NCI-H2227 (cell line): ENCODE measurements at regions not wholly inside any gene's neighbourhood (a gene's known extent, or its start where the extent isn't known, plus 50 kb on each side); places are given as distances from the start of the nearest gene placed in this dataset.
"Not testable (repeated sequence)": the region's sequence is repeated elsewhere in the genome, so short reads cannot be mapped to it uniquely, and the experiment has no call there.

Source experiments
- DNase-seq: peaks from one replicate; lab custom pipeline; 2025; ENCODE audit not compliant: unreplicated experiment; lab: John Stamatoyannopoulos, UW

DNA sequence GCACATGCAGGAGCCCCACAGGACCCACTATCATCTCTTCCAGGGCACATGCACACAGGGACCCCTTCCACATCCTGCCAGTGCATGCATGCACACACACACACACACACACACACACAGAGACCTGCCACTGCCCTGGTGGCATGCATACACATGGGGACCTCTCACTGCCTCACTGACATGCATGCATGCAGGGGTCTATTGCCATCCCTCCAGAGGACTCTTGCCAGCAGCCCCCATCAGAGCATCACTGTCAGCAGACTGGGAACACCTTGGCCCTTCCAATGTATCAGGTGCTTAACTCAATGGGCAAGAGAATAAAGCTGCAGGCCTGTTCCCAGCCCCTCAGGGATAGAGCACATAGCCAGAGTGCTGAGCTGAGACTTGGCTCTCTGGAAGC, 433.6 kb upstream of the PPP1R2C start:
- no peak for DNase-seq

DNA sequence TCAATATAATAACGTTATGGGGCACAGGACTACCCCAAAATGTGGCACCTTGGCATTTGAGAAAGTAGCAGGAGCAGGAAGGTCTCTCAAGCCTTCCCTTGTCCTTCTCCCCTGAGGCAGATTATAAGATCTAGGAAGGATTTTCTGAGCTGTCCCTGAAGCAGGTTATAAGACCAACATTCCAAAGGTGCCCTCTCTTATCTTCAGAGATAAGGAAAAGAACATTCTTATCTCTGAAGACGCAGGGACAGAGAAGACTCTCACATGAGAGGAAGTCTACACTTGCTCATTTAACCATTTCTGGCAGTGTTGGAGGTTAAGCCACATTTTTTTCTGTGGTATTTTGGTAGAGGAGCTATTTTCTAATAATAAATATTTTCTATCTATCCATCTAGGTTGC, 437.9 kb upstream of the MAOA start:
- no peak for DNase-seq

DNA sequence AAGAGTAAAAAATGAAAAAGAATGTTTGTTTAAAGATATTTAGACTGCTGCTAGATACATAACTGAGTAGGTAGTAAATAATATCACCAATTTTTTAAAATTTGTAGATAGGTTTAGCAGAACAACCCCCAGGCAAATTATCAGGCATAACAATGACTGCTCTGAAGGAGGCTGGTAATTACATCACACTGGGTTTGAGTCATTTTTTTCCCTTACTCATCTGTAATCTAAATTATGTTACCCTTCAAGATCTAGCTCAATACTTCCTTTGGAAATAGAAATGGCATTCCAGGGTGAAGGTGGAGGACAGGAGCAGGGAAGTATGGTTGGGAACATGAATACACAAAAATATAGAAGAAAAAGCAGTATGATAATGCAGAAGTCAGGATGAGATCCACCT, 431.6 kb upstream of the MAOA start:
- no peak for DNase-seq

DNA sequence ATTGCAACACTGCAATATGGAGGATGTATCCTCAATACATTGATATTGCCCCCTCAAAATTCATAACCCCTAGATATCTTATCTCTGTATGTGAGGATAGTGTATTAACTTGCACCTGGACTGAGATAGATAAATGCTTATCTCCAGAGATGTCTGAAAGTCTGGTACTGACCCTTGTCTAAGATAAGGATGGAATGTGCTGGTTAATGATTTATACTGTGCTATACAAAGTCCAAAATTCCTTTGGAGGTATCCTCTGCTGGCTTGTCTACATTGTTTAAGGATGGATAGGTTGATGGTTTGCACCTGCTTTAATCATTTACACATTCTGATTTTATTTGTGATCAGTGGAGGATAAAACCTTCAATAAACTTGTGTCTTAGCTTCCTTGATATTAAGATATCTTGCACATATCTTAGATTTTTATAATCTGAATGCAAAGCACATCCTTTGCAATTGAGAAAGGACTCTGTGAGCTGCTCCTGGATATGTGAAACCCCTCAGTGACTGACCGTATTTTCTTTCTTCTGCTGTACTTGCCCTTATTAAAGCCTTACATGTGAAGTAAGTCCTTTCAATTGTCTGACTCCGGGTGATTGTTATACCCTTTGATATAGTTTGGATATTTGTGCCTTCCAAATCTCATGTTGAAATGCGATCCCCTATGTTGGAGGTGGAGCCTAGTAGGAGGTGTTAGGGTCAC, 430.3 kb upstream of the MAOA start:
- DNase-seq = no peak

DNA sequence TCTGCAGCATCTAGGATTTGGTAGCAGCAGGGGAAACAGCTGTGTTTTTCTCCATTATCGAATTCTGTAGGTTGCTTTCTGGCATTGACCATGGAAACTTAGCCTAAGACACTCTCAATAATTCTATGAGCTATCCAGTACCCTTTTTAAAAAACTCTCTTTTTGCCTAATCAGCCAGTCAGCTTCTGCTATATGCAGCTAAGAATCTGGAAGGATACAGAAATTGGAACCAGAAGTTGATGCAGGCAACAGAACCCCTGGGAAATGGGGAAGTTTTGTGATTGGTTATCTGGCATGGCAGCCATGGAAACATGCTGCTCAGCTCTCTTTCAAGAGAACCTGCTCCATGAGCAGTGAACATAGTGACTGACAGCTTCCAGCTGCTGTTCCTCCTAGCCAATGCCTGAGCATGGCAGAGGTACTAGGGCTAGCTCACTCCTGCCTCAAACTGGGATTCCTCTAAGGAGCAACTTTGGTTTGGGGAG, 417.6 kb upstream of the MAOA start:
- no peak for DNase-seq

DNA sequence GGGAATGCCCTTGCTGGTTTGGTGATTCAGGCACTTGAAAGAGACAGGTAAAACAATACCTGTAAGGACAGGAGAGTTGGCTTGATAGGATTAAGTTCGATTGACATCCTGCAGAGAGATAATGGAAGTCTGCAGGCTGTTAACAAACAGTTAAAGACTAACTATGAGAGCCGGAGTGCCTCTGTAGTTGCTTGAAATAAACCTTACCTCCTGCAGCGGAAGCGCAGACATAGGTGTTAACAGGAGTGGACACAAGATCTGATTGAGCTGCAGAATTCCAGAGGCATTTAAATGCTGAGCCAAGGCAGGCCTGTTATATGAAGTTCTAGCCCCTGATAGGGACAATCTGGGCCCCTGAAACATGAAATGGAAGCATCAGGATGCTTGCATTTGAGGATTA, 416.7 kb upstream of the MAOA start:
- DNase-seq = no peak

DNA sequence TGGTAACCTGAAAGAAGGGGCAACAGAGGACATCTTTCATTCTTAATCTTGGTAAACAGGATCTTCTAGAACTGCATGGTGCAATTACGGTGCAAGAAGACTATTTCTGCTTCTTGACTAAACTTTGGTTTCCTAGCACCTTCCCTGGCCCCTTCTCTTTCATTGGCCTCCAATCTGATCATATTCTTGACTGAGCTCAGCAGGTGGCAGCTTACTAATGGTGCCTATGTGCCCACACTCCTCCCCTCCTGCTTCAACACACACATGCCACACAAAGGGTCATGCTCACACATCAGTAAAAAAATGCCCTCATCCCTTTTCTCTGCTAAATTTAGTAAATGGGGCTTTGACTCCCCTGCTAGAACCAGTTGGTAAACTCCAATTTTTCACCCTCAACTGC, 400.5 kb upstream of the MAOA start:
- DNase-seq = no peak

DNA sequence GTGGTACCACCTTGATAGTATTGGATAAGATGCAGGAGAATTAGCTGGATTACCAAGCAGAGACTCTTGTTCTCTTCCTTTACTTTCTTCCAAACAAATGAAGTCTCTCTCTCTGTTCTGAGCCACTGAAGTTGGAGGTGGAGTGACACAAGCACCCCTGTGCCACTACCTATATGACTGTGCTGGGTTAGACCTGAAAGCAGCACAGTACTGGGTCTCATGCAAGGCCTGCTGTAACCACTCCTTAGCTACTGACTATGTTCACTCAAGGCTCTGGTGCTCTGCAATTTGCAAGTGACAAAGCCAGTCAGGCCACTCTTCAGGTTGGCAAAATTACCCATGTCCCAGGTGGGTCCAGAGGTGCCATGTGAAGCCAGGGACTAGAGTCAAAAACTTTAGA, 389.6 kb upstream of the MAOA start:
- no peak for DNase-seq

DNA sequence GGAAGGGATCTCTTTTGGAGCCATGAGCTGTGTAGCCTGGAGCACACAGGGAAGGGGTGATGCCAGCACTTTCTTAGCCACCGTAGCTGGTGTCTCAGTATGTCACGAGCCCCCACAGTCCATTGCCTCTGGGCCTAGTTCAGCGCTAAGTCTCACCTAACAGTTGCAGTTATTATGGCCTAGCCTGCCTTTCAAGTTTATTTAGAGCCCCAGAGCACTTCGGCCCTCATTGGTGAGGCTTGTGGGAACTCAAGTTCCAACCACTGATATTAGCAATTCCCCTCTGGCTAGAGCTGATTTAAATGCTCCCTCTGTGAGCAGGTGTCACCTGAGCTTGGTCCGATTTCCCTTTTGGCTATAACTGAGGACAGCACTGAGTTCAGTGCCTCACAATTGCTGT, 388.4 kb upstream of the MAOA start:
- no peak for DNase-seq

DNA sequence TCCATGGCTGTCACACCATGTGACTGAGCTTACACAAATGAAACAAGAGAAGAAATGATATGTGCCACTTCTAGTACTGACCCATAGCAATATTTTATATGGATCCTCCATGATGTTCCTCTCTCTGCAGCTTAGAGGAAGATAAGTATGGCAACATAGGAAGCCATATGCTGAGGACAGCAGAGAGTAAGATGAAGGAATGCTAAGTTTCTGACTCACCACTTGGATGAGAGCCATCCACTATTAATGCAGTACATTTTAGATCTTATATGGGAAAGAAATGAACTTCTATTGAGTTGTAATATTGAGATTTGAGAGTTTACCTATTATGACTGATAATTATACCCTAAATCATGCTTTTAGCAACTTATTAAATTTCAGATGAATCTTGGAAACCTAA, 386.9 kb upstream of the MAOA start:
- DNase-seq = no peak

DNA sequence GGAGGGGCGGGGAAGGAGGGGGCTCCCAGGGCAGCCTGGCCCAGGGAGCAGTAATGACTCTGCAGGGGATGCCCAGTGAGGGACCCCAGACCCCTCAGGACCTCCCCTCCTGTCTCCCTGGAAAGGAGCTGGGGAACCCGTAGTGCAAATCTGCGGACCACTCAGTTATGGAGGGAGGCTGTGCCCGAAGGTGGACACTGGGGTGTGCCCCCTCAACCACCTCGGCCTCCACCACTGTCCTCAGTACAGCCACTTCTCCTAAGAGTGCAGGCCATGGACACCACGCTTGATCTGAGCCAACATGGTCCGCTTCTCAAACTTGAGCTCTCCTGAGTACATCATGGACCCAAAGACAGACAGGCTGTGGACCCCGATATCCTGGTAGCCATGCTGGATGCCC, 378.2 kb upstream of the MAOA start:
- DNase-seq = no peak

DNA sequence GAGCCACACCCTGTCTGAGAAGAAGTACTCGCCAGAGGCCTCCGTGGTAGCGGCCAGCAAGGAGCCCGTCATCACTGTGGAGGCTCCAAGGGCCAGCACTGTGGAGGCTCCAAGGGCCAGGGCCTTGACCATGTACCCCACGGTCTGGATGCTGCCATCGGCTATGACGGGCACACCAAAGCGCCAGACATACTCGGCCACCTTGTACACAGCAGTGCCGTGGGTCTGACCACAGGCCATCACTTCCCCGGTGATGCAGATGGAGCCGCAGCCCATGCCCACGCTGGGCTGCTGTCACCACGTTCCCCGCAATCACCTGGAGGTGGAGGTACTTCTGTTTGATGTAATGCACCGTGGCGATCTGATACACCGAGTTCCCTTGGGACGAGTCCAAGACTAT, 377.7 kb upstream of the MAOA start:
- DNase-seq = no peak

DNA sequence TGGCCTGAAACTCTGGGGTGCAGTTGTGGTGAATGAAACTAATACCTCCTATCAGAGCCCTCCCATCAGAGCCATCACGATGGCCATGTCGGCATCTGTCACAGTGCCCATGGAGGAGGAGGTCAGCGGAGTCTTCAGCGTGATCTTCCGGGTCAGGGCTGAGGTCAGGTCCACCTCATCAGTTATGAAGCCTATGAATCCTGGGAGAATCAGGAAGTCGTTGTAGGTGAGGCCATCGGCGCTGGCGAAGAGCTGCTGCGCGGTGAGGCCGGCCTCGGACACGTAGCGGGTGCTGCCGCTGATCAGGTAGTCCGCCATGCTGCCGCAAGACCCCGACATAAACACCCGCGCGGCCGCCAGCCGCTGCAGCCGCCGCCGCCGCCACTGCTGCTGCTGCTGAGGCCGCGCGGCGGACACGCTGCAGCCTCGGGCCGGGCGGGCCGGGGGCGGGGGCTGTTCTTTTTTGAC, 376.7 kb upstream of the MAOA start:
- no peak for DNase-seq

DNA sequence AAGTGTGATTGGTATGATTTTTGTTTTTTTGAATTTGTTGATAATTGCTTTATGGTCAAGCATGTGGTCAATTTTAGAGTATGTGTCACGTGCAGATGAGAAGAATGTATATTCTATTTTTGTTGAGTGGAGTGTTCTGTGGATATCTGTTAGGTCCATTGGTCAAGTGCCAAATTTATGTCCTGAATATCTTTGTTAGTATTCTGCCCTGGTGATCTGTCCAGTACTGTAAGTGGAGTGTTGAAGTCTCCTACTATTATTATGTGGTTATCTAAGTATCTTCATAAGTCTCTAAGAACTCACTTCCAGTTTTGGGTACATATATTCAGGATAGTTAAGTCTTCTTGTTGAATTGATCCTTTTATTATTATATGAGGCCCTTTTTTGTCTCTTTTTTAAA, 372.9 kb upstream of the MAOA start:
- no peak for DNase-seq

DNA sequence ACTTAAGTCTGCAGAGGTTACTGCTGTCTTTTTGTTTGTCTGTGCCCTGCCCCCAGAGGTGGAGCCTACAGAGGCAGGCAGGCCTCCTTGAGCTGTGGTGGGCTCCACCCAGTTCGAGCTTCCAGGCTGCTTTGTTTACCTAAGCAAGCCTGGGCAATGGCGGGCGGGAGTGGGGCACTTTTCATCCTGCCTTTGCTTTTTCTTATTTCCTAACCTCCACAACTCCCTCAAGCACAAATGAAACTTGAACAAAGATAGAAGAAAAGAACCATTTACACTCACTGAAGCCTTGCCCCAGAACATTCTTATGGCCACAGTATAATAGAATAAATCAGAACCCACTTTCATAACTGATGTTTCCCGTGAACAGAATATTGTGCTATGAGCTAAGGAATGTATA, 344.5 kb upstream of the MAOA start:
- not testable (repeated sequence) for DNase-seq

DNA sequence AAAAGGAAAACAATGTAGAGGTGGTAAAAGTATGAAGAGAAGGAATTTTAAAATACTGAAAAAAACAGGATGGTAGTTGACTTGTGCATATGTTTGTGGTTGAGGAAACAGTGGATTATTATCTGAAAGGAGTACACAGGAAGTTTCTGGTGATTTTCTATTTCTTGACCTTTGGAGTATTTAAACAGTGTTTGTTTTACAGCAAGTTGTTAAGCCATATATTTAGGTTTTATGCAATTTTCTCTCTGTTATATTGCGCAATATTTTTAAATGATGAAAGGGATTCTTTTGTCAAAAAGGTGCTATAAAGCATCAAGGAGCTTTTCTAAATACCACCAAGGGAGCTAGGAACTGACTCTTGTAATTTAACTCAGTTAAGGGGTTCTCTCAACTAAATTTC, 343.1 kb upstream of the MAOA start:
- no peak for DNase-seq

DNA sequence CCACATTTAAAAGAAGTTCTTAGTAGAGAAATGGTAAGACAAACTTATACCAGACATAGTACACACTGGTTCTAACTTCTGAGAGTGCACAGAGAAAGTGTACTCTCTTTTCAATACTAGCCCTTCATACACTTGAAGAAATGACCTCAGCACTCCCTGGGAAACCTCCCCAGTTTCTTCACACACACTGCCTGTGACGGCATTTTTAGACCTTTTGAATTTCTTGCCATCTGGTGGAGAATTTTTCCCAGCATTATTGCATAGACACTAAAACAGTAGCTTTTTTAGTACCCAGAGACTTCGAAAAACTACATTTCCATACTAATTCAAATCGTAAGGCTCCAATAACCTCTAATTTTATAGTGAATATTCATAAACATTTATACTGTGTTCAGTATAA, 341.6 kb upstream of the MAOA start:
- DNase-seq = no peak

DNA sequence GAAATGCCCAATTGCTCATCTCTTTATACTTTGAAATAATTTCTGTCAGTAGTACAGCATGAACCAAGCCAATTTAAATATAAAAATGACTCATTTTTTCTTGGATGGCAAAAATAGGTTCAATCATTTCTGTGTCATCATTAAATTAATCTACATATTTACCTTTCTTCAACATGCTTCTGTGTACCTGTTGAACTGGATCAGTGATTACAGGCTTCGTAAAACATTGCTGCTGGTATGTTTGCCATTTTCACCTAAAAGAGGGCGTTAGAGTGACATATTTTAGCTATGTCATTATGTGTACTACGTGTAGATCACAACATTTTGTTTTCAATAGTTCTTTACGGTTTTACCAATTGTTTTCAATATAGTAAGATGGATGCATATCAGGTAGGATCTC, 340.5 kb upstream of the MAOA start:
- no peak for DNase-seq

DNA sequence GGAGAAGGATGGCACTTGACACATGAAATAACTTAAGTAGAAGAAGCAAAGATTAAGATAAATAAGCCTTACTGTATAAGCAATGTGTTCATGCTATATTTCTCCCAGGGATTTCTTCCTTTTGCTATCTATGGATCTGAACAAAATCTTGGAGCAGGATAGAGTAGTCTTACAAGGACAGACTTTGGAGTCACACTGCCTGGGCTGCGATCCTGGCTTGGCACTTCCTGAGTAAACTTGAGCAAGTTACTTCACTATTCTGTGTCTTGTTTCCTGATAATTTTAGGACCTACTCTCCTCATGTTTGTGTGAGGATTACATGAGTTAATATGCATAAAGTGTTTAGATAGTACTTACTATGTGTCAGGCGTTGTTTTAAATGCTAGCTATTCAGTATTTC, 340.0 kb upstream of the MAOA start:
- DNase-seq = no peak

DNA sequence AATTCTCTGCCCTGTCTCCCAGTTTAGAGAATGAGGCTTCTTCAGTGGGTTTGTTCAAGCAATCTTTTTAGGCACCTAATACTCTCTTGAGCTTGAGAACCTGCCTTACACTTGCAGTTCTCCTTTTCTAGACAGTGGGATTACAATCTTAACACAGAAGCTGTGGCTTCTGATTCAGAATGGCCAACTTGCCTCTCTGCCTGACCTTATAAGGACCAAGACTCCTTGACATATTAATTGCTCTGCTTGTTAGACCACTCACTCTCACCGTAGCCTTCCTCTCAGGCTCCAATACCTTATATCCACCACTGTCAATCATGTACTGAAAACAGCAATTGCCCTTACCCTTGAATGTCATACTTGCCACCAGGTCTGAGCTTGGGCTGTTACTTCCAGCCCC, 338.7 kb upstream of the MAOA start:
- no peak for DNase-seq

DNA sequence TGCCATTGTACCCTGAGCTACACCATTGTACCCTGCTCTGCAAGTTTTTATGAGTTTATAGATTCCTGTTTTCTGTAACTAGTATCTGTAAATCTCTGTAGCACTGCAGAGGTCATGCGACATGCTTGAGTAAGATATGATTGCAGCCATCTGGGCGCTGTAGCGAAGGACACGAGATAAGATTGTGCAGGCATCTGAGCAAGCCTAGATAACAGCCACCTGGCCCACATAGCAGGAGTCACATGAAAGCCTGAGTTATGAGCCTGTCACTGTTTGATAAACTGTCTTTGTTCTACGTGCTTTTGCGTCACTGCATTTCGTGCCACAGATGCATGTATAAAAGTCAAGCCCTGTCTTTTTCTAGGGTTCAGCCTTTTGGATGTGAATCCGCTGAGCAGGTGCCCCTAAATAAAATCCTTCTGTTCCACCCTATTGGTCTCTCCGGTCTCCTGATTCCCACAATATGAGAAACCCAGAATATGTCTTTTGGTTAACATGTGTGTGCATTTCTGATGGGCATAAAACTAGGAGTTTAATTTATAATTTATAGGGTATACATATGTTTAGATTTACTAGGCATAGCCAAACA, 327.6 kb upstream of the MAOA start:
- no peak for DNase-seq

DNA sequence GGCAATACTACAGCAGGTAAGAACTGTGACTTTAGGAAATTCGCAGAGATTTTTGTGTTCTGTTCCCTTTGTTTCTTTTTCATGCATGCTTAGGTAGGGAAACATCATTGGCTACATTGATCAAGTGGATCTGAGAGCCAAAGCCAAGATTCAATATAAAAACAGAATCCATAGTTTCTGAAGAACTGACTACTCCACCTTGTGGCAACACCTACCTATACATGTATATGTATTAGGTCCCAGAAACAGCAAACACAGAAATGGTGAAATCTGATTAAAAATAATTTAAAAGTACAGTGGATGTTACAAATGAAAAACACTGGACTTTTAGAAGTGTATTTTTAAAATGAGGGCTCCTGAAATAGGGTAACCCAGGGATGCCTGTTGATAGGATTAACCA, 322.6 kb upstream of the MAOA start:
- DNase-seq = no peak

DNA sequence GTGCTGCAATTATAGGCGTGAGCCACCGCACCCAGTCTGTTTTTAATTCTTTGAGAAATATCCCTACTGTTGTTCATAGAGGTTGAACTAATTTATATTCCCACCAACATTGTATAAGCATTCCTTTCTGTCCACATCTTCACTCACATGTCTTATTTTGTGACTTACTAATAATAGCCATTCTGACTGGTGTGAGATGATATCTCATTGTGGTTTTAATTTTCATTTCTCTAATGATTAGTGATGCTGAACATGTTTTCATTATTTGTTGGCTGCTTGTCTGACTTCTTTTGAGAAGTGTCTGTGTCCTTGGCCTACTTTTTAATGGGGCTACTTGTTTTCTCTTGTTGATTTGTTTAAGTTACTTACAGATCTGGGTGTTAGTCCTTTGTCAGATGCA, 310.9 kb upstream of the MAOA start:
- DNase-seq = no peak
